GM19025 (cell line): ENCODE measurements at regions not wholly inside any gene's neighbourhood (a gene's known extent, or its start where the extent isn't known, plus 50 kb on each side); places are given as distances from the start of the nearest gene placed in this dataset.

ENCODE experiments used
- ATAC-seq: cut with Tn5 transposase; IDR thresholded peaks from one replicate; pipeline ENCODE4 v1.9.1; 2021; ENCODE audit warnings: mild to moderate bottlenecking, low read depth, moderate library complexity; ENCODE audit not compliant: unreplicated experiment

DNA sequence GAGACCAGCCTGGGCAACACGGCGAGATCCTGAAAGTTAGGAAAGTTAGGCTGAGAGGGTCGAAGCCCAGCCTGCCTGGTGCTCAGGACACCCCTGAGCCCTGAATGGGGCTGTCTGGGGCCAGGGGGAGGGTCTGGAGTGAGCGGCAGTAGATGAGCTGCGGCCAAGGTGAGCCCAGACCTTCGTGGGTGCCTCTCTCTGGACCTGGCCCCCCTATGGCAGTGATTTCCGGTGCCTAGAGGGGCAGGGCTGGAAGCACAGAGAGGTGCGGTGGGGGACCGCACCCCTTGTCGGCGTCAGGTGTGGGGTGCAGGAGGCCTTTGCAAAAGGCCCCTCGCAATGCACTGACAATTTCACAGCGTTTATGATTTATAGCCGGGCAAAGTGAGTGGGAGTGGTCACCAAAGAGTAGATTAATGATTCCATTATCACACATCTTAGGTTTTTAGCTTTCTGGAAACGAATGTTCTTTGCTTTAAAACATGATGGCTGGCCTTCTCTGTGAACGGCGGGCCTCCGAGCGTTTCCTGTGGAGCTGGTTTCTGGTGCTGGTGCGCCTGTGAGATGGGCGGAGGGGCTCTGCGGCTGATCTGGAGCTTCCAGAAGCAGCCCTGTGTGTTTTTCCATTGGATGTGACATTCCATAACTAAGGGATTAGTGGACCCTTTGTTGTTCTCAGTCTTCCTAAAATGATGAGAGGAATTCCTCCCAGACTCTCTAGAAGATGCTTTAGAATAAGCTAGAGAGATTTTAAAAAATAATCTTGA, 171.0 kb upstream of the ZNF32 start:
- ATAC-seq: no peak

DNA sequence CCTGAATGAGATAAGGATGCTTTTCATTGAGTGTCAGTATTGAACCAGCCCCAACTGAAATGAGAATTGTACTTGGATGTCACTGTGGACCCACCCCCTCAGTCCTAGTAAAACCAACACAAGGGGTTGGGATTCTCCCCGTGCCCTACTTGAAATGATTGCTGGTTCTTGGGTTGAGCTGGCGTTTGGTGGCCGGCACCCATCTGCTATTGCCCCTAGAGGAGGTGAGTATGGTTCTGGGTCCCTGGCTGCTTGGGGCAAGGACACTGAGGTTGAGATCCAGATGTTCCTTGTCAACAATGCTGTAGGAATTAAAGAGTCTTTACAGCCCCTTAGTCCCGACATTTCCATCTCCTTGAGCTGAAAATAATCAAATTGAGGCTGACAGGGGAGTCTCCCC, 170.0 kb upstream of the ZNF32 start:
- ATAC-seq: no peak

DNA sequence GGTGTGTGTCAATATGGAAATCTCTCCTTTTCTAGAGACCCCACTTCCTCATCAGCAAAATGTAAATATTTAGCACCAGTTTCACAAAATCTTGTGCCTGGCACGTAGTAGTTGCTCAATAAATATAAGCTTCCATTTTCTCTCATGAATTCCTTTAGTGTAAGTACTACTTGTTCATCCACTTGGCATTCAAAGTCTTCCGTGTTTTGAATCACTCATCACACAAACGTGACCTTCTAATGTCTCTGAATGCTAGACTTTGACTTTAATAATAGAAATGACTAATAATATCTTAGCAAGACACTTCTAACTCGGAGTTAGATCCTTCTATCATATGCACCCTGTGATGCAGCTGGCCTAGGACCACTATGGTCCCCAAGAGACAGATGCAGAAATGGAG, 168.7 kb upstream of the ZNF32 start:
- ATAC-seq: no peak

DNA sequence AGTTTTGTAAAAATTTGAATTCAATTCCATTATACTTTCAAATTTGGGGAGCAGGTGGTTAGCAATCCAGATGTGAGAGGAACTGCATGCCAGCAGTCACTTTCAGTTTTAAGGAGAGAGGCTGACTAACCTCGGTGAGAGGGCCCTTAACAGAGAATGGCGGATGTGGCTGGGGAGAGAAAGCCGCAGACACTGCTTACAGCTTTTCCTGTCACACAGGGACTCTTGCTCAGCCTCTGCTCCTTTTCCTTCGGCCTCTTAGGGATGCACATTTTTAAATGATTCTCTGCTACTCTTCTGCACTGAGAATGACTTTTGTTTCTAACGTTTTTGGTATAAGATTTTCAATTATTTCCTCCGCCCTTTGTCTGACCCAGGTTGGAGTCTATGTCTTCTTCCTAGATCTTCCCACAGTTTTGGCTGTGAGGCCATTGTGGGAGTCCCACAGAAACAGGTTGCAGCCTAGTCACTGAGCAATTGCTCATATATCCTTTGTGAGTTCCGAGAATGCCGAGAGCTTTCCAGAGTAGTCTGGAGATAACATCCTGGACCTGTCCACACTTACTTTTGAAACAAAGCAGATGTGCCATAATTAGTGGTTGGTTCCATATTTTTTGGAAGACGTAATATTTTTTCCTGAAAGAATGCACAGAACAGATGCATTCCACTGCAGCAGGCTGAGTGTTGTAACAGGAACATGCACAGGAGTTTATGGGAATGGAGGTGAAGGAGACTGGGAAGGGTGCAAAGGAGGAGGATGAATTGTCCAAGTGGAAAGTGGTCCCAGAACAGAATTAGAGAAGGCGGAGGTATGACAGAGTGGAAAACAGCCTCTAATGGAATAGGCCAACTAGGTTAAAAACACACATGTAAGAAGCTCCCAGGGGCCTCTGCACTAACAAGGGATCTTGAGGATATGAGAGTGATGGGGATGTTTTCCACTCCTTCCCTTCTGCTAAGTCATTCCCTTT, 168.0 kb upstream of the ZNF32 start:
- ATAC-seq: peak; percentile 92

DNA sequence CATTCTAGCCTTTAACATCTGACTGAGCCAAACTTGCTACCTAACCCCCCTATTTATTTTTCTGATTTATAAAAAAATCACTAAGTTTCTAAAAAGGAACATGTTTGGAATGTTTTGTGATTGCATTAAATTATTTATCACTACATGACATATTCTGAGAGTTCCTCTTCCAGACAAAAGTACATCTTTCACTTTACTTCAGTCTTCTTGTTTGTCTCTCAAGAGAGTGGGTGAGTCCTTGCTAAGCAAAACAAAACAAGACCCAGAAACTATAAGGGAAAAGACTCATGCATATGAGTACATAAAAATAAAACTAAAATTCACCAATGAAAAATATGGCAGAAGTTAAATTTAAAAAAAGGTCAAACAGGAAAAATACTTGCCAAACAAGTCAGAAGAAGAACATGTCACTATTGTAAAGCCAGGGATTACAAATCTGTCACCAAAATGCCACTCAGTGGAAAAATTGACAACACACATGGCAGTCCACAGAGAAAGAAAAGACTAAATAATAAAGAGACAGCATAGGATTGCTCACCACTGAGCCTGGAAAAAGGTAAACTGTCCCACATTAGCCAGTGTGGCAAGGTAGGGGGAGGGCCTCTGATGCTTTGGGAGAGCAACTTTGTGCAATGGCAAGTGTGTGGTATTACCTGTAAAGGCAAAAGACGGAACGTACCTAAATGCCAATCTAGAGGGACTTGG, 166.7 kb upstream of the ZNF32 start:
- no peak for ATAC-seq

DNA sequence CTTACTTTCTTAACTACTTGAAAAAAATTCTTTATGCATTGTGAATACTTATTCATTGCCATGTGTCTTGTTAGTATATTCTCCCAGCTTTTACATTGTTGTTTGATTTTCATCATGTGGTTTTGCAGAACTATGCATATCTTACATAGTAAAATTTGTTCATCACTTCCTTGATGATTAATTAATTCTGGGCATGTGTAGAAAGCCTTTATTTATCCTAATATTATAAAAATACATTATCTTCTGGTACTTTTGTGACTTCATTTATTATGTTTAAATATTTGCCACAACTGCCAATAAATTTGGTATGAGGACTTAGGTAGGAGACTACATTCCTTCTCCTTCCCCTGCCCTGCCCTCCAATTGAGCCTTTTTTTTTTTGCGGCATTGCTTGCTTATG, 166.0 kb upstream of the ZNF32 start:
- ATAC-seq: no peak

DNA sequence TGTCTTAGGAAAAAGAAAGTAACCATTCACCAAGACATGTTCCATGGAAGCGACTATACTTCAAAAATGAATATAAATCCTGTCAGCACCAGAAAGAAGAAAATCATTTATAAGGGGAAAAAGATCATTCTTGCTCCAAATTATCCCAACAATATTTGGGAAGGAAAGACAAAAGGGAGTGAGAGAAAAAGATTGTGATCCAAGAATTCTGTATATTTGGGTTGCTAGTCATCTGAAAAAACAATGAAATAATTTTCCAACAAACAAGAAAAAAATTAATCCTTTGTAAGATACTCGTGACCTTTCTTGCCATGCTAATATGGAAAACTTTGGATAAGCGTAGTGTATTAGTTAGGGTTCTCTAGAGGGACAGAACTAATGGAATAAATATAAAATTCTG, 163.2 kb upstream of the ZNF32 start:
- no peak for ATAC-seq

DNA sequence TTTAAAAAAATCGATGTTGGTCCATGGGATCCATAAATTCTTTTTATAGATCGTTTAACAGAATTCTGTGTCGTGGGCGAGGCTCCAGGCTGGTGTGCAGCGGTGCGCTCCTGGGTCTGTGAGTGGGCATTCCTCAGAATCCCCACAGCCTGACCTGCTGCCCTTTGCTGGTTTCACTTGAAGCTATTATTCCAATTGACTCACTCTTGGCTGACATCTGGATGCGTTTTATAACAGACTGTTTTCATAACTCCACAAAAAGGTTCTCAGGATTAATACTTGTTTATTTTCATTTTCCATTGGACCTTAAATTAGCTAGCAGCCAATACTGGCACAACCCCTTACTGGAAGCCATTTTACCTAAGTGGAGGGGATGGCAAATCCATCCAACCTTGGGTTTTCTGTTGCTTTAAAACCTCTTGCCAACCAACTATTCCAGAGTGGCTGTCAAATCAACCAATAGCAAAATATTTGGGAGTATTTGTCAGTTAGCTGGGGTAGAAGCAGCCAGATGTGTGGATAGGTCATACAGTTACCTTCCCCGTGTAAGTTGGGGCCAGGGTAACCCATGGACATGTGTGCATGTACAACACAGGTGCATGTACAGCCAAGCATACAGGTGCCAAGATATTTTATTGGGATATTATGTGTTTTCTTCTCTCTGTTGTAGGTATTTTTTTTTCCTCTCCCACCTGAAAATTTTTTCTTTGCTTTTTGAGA, 160.7 kb upstream of the ZNF32 start:
- no peak for ATAC-seq

DNA sequence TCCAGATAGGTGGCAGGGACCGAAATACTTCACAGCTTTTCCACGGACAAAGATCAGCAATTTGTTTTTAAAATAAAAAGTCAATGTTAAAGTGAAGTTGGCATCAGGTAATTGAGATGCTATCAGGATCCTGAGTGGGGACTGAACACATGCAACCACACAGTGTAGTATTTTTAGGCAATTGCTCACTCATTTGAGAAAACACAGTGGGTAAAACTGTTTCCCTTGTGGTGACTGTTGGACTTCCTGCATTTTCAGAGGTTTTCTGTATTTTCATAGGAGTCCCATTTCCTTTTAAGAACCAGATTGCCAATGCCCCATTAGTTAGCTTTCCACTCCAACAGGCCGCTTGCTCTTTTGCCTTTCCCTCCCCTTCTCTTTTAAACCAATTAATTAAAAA, 159.5 kb upstream of the ZNF32 start:
- ATAC-seq: no peak

DNA sequence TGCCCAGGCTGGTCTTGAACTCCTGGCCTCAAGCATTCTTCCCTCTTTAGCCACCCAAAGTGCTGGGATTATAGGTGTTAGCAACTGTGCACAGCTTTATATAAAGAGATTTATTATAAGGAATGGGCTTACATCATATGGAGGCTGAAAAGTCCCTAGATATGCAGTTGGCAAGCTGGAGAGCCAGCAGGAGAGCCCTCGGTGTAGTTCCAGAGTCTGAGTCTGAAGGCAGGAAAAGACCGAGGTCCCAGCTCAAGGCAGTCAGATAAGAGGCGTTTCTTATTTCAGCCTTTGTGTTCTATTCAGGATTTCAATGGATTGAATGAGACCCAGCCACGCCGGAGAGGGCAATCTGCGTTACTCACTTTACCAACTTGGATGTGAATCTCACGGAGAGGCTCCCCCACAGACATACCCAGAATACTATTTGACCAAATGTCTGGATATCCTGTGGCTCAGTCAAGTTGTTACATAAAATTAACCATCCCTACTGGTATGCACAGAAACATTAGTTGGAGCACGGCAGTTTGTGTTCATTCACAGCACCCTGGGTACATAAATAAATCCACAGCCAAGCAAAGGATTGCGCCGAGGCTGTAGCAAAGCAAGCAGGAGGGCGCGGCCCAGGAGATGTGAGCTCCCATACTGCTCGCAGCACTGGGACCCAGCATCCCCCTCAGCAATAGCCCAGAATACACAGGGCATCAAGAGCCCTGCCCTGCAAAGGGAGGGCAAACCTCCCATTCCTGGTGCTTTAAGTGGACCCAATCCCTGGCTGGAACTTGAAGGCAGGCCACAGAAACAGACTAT, 158.4 kb upstream of the ZNF32 start:
- no peak for ATAC-seq

DNA sequence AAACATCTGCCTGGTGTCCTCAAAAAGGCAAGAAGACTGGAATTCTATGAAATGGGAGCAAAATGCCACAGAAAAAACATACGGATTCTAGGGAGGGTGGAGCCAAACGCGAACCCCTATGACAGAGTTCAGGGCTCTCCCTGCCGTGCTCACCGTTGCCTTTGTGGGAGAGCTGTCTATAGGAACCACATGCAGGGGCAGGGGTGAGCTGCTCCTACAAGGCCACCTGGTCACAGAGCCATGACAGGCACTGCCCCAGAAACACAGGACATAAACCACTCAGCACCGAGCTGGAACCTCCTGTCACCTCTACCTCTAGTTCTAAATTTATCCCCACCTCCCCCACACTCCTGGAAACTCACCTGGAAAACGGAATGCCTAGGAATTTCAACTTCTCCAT, 155.1 kb upstream of the ZNF32 start:
- no peak for ATAC-seq

DNA sequence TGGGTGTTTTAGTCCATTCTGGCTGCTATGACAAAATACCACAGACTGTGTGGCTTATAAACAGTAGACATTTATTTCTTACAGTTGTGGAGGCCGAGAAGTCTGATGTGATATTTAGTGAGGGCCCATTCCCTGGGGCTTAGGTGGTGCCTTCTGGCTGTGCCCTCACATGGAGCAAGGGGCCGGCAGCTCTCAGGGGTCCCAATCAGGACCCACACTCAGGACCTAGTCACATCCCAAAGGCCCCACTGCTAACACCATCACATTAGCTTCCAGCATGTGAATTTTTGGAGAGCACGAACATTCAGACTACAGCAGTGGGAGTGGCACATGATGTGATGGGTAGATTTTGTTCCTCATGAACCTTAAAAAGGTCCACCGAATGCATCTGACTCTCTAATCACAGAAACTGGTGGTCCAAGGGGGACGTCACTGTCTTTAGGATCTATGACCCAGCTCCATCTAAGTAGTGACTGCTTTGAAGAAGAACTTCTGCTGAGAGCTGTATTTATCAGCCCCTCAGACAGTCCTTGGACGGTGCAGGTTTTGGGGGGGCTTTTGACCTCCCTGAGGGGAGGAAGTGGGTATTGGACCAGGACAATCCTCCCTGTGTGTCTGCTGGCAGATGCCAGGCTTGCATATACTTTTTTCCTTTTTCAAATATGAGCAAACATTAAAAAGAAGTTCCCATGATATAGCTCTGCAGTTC, 154.5 kb upstream of the ZNF32 start:
- ATAC-seq: no peak

DNA sequence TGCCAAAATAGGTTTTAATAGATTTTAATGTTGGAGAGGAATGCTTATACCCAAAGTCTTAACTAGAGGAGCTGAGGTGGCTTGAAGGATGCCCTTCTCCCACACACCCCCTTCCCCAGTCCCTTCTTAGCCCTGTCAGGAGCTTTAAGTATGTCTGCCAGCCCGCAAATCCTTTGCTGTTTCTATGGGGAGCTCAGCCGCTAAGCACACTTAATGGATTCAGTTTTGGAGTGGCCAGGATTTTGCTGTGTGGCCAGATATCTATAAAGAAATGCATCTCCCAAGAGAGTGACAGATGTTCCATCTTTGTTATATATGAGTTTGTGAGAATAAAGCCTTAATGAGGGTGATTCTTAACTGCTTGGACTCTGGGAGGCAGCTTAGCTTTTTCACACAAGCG, 152.9 kb upstream of the ZNF32 start:
- ATAC-seq: no peak

DNA sequence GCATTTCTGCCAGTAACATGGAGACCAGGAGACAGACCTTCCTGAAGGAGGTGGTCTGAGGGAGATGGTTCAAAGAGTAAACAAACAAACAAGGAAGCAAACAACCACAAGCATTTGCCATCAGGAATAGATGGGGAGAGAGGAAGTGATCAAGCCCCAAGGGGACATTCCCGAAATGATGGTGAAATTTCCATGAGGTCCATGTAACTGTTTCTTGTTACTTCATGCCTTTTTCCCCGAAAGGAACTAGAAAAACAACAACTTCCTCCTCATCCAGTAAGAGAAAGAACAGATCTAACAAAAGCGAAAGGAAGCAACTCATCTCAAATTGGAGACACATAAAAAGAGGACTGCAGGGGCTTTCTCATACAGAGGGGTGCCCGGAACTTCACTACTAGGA, 152.5 kb upstream of the ZNF32 start:
- ATAC-seq: no peak

DNA sequence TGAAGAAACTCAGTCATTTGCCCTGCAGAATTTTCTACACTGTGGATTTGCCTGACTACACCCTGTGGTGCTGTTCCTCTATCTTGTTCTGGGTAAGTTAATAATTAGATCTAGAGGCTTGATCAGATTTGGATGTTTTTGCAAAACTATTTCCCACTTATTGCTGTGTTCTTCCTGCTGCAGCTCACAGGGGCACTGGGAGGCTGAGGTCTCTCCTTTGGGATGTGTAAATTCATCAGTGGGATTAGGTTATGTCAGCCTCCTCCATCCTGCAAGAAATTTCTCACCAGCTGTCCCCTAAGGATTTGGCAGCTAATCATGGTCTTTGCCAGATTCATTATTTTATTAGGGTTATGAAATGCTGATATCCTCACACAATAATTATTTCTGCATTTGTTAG, 148.1 kb upstream of the ZNF32 start:
- ATAC-seq: no peak

DNA sequence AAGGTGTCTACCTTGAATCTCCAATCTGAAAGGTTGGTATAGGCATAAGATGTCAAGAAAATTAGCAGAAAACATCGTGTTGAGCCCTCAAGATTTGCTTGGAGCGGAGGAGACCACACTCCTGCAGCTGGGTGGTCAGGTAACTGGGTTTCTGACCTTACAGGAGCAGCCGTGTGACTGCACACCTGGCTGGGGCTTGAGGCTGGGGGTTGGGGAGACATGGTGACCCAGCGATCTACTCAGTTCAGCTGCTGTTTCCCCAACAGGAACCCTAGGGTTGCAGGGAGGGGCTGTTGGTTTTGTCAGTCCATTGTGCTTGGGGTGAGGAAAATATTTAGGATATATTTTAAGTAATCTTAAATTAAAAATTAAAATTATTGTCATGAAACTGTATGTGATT, 147.0 kb upstream of the ZNF32 start:
- no peak for ATAC-seq

DNA sequence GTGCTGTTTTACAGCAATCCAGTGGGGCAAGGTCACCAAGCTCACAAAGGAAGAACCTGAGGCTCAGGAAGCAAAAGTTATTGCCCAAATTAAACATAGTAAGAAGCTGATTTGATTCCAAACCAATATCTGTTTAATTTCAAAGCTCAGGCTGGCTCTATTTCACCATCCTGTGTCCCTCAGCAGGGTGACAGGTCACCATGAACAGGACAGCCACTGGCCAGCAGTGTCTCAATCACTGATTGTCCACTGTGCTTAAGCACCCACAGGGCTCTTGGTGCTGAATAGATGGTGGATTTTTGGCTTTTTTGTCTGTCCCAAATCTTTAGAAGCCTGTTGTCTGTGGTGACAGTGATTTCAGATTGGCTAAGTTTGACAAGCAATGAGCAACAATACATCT, 146.4 kb upstream of the ZNF32 start:
- ATAC-seq: no peak

DNA sequence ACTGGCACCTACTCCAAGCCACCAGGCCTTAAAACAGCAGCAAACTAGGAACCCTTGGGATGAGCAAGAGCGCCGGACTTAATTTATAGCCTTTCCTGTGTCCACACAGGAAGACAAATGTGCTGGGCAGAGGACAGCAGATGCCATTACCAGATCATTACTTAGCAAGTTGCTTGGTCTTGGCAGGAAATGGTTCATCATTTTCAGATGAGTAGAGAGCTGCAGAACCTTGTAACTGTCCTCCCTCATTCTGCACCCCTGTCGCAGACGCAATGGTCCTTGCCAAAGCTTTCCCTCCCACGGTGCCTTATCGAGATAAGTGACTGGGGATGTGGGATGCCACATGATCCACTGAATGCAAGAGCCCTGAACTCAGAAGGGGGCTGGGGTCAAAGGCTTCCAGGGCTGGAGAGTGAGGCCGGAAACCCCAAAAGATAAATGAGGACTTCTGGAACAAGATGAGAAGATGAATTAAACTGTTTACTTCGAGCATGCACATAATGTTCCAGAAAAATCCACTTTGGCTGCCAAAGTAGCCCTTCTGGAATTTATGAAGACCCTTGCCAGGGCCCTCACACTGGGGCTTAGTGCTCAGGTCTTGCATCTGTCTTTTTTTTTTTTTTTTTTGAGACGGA, 145.6 kb upstream of the ZNF32 start:
- ATAC-seq: no peak

DNA sequence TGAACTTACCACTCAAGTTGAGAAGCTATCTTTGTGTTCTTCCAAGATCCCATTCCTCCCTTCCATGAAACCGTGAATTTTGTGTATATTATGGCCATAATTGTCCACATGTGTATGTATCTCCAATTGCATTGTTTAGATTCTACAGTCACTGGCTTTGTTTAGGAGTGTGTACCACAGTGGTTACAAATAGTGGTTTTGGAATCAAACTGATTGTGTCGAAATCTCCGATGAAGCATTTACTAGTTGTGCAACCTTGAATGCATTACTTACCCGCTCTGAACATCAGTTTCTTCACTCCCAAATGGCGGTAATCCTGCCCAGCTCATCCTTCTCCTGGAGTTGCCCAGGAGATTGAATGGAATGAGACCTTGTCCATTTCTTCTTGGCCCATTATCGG, 145.0 kb upstream of the ZNF32 start:
- ATAC-seq: no peak
